Peyer's patch (tissue), 4 donors: ENCODE measurements at regions not wholly inside any gene's neighbourhood (a gene's known extent, or its start where the extent isn't known, plus 50 kb on each side); places are given as distances from the start of the nearest gene placed in this dataset.

Experiments
- CTCF ChIP-seq, 6 experiments: fragments of 450-650 bp in 4 of 6; fragments of 200-600 bp in 2 of 6; sonication (generic) in 1 of 6; IDR thresholded peaks; one replicate each; pipeline ENCODE4 v1.5.1; 2017 to 2019; ENCODE audit warnings: antibody characterized with exemption in 6 of 6, mild to moderate bottlenecking in 3 of 6, moderate library complexity in 1 of 6
- POLR2A ChIP-seq, 2 donors: fragments of 450-650 bp; IDR thresholded peaks; one replicate each; pipeline ENCODE4 v1.5.1; 2017; ENCODE audit warnings: antibody characterized with exemption in 2 of 2, mild to moderate bottlenecking in 2 of 2, moderate library complexity in 2 of 2

GRCh38 chr15:96600350-96600749 lies 269.9 kb downstream of the NR2F2 start:
- TF ChIP-seq CTCF (IDR thresholded peaks at IDR 0.05) (no peak), POLR2A (IDR thresholded peaks at IDR 0.05) (no peak)
